Retinal pigment epithelial cell (primary cell): ENCODE measurements at regions not wholly inside any gene's neighbourhood (a gene's known extent, or its start where the extent isn't known, plus 50 kb on each side); places are given as distances from the start of the nearest gene placed in this dataset.

Source experiments
- DNase-seq: peaks from one replicate; pipeline ENCODE4 v3.0.0-alpha.2; 2010; ENCODE audit warnings: low read depth
- H3K4me3 ChIP-seq: 2 replicates; pipeline ENCODE4 v1.5.1; 2011; ENCODE audit warnings: mild to moderate bottlenecking, low read length, control low read depth, moderate library complexity
- CTCF ChIP-seq: conservative IDR thresholded peaks from 2 replicates; pipeline ENCODE4 v1.5.1; 2011; ENCODE audit warnings: low read depth, low read length, control low read depth, inconsistent platforms

GRCh38 chr20:62551407-62552323 is 75.9 kb upstream of the GATA5 start:
- H3K4me3 ChIP-seq = no peak overlapping the region
- no peak for DNase-seq
- TF ChIP-seq CTCF = no peak

GRCh38 chr20:62552613-62553012 is 76.8 kb upstream of the GATA5 start:
- H3K4me3 ChIP-seq = no peak overlapping the region
- no peak for DNase-seq
- no peak for TF ChIP-seq CTCF

- DNase-seq = no peak
- H3K4me3 ChIP-seq = no peak overlapping the region
- TF ChIP-seq CTCF = no peak
Measured at GRCh38 chr20:62553136-62553837, 77.5 kb upstream of the GATA5 start.

- no peak overlapping the region for H3K4me3 ChIP-seq
- TF ChIP-seq CTCF = no peak
Measured at GRCh38 chr20:62553838-62554161, 78.0 kb upstream of the GATA5 start.

GRCh38 chr20:62554214-62554897 is 78.6 kb upstream of the GATA5 start:
- no peak overlapping the region for H3K4me3 ChIP-seq
- TF ChIP-seq CTCF = no peak
- DNase-seq = no peak

More at GRCh38 chr20:62553838-62554161, 78.0 kb upstream of the GATA5 start:
- no peak for DNase-seq

- TF ChIP-seq CTCF = no peak
- DNase-seq = no peak
- H3K4me3 ChIP-seq = no peak overlapping the region
Measured at GRCh38 chr20:62554898-62555641, 79.3 kb upstream of the GATA5 start.
